Femur (tissue), 1 donor: ENCODE measurements at regions not wholly inside any gene's neighbourhood (a gene's known extent, or its start where the extent isn't known, plus 50 kb on each side); places are given as distances from the start of the nearest gene placed in this dataset.
"Not testable (repeated sequence)": the region's sequence is repeated elsewhere in the genome, so short reads cannot be mapped to it uniquely, and the experiment has no call there.

Source experiments
- DNase-seq: peaks from one replicate; pipeline ENCODE4 v3.0.0-alpha.2; 2017

DNA sequence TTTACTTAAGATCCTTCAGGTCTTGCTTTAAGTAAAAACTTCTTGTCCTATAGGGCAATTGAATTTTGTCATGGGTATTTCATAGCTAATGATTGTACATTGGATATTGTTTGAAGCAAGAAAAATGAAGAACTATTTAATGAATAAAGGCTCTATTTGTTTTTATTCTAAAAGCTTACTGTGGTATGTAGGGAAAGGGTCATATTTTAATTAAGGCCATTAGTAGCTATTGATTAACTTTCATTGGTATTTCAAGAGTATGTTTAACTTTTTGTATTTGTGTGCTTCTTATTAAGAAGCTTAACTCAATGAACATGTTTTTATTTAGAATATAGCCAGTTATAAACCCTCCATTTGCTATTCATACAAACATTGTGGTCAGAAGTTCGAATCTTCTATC, 1951.8 kb upstream of the ADGRL3 start:
- DNase-seq, result no peak

DNA sequence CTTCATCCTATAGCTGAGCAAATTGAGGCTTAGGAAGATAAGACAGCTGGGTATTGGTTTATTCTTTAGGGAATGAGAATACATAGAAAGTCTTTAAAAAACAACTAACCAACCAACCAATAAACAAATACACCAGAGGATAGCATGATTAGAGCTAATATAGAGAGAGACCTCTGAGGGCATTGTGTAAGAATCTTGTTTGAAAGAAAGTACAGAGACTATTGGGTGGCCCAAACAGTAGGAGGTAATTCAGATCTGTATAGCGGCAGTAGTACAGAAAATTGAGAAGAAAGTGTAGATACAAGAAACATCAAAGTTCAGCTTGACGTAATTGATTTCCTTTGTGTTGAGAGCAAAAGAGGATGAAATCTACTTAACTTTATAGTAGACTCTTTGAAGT, 1951.0 kb upstream of the ADGRL3 start:
- no peak for DNase-seq

DNA sequence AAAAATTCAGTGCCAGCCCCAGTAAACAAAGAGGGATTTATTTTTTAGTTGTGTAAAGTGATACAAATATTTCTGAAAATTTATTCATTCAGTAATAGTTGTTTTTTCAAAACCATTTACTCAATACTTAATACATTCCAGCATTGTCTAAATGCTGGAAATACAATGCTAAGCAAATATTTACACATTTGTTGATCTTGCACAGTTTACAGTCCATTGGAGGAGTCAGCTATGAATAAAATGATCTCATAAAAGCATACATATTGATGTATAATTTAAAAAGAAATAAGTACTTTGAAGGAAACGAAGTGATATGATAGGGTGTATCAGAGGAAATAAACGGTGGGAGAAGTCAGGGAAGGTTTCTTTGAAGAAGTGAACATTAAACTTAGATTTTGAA, 1942.1 kb upstream of the ADGRL3 start:
- no peak for DNase-seq

GRCh38 chr4:59307609-59308008, 1892.5 kb upstream of the ADGRL3 start:
- DNase-seq, result no peak

DNA sequence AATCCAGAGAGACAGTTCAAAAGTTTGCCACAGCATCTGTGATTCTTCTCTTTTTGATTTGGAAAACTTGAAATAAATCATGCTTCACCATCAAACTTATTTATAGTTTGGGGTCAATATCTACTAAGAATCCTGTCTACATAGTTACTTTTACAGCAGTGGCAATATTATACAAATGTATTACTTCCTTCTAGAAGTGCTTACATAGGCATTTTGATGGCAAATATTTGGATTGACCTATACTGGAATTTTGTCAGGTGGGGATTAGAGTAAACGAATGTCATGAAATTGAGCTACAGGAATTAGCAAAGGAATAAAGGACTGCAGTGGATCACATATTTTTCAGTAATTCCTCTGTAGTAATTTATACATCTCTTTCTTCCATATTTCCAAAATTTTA, 1885.5 kb upstream of the ADGRL3 start:
- no peak for DNase-seq

DNA sequence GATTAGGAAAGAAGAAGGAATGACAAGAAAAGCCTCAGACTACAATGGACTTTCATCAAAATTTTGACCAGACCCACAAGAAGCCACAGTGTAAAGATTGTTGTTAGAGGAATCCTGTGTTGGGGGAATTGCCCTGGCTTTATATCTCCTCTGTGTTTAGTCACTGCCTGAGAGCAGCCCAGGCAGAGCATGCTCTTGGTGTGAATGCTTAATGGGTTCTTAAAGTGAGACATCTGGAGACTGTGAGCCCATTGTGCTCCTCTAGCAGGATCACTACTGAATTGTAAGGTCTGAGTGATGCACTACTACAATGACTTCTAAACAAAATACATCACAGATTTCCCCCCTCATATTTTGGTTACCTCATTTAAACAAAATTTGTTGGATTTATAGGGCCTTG, 1860.5 kb upstream of the ADGRL3 start:
- no peak for DNase-seq

DNA sequence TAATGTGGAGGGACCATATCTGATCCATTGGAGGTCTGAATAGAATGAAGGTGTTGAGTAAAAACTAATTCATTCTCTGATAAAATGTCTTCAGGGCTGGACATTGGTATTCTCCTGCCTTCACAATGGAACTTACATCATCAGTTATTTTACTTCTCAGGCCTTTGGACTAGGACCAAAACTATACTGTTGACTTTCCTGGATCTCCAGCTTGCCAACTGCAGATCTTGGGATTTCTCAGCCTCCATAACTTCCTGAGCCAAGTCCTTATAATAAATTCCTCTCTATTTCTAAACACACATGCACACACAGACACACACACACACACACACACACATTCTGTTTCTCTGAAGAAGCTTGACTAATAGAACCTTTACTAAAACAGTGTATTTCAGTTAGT, 1858.6 kb upstream of the ADGRL3 start:
- DNase-seq, result no peak

- DNase-seq, result no peak
Measured at GRCh38 chr4:59348949-59349348, 1851.2 kb upstream of the ADGRL3 start.

- no peak for DNase-seq
Measured at GRCh38 chr4:59369229-59369628, 1830.9 kb upstream of the ADGRL3 start.

DNA sequence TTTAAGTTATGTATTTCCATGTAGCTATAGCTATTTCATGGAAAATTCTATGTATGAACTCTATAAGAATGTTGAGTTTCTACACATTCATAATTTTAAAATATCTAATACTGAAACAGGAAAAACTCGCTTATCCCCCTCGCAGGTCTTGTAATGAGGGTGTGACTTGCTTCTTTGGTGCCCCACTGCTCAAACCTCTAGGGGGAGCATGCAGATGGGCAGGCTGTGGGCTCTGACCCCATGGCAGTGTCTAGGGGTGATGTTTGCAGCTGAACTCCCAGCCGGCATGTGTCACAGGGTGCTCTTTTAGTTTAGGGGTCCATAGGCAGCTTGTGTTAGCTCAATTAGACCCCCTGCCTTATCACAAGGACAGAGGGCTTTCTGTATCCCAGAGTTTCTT, 1825.7 kb upstream of the ADGRL3 start:
- DNase-seq, result no peak

DNA sequence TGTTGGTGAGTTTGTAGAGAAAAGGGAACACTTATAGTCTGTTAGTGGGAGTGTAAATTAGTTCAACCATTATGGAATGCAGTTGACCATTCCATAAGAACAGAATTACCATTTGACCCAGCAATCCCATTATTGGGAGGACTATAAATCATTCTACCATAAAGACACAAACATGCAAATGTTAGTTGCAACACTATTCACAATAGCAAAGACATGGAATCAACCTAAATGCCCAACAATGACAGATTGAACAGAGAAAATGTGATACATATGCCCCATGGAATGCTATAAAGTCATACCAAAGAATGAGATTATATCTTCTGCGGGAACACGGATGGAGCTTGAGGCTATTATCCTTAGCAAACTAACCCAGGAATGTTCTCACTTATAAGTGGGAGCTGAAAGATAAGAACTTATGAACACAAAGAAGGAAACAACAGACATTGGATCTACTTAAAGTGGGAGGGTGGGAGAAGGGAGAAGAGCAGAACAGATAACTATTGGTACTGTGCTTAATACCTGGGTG, 1819.2 kb upstream of the ADGRL3 start:
- no peak for DNase-seq

GRCh38 chr4:59381591-59381990, 1818.5 kb upstream of the ADGRL3 start:
- DNase-seq, result no peak

GRCh38 chr4:59387759-59388758, 1812.1 kb upstream of the ADGRL3 start:
- DNase-seq, result no peak

DNA sequence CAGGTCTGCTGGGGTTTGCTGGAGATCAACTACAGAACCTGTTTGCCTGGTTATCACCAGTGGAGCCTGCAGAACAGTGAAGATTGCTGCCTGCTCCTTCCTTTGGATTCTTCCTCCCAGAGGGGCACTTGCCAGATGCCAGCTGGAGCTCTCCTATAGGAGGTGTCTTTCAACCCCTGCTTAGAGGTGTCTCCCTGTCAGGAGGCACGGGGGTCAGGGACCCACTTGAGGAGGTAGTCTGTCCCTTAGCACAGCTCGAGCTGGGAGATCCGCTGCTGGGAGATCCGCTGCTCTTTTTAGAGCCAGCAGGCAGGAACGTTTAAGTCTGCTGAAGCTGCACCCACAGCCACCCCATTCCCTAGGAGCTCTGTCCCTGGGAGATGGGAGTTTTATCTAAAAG, 1806.3 kb upstream of the ADGRL3 start:
- no peak for DNase-seq

DNA sequence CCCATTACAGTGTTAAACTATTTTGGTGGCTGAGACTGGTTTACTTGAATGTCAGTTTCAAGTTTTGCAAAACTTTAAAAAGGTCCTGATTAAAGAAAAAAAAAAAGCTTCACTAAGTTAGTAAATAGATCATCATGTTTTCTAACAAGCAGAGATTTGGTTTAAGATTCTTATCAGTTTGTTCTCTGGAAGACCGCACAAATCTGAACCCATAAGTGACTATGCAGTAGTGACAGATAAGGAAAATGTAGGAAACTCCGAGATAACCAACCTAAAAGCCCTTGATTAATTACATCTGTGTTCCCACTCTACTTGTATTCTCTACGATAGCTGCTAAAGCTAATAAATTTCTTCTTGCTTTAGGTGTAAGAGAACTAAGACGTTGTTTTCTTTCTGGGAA, 1799.8 kb upstream of the ADGRL3 start:
- DNase-seq, result no peak

DNA sequence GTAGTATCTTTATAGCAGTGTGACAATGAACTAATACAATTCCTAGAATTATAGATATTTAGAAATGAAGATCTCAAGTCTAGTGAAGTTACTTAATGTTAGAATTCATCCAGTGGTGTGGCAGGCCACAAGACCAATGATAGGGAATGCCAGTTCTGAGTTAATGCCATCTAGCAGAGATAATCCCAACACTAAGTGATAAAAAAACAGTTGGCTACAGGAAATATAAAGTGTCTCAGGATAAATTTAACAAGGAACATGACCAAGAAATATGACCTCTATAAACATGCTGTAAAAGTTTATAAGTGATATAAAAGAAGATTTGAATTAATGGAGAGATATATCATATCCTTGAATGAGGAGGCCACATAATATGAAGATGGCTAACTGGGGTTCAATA, 1790.5 kb upstream of the ADGRL3 start:
- DNase-seq, result no peak

GRCh38 chr4:59412739-59413138, 1787.4 kb upstream of the ADGRL3 start:
- no peak for DNase-seq

GRCh38 chr4:59455751-59456150, 1744.4 kb upstream of the ADGRL3 start:
- no peak for DNase-seq

DNA sequence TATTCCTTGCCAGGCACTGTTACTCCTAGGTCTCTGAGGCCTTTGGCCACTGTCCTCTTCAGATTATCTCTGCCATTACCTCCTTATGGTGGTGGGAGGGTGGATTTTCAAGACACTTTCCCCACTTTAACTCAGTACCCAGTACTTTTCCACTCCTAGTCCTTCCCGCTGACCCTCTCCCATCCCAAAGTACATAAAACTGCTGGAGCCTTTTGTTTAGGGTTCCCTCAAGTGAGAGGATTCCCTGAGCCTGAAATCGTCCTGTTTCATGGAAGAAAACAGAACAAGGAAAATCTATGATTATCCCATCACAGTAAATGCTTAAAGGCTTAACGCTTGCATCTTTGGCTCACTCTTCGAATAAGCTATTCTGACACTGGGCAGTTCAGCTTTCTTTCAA, 1742.5 kb upstream of the ADGRL3 start:
- no peak for DNase-seq

GRCh38 chr4:59484944-59485343, 1715.2 kb upstream of the ADGRL3 start:
- DNase-seq, result no peak

DNA sequence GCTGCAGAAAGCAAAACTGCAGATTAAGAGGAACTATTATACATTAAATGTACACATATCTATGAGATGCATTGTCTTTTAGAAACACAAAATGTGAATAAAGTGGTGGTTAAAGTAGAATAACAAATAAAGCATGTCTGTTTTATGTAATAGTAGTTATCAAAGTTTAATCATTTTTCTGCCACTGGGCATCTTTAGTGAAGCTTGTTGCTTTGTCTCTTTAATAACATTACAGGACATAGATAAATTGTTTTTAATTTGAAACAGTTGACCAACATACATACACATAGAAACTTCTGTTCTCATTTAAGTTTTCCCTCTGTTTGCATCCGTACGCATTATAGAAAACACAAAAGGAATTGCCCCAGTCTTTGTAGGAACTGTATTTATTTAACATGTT, 1700.0 kb upstream of the ADGRL3 start:
- DNase-seq, result no peak

GRCh38 chr4:59503731-59504130, 1696.4 kb upstream of the ADGRL3 start:
- no peak for DNase-seq

GRCh38 chr4:59511809-59512208, 1688.3 kb upstream of the ADGRL3 start:
- not testable (repeated sequence) for DNase-seq

DNA sequence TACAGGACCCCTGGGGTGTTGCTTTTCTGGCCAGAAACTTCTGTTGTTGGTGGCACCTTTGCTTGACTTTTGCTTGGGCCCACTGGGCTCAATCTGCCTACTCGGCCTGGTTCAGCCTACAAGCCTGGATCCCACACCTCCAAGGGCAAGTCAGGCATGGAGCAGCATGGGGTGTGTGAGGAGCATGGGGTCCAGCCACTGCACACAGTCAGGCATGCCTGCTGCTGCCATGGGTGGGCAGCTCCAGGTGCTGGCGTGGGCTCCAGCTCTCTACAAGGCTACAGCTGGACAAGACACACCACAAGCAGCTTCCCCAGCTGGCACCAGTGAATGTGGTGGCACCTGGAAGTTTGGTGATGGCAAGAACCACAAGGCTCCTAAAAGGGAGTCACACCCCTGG, 1683.1 kb upstream of the ADGRL3 start:
- DNase-seq, result no peak
